ENCODE measurements at regions not wholly inside any gene's neighbourhood (a gene's known extent, or its start where the extent isn't known, plus 50 kb on each side); places are given as distances from the start of the nearest gene placed in this dataset.

GRCh38 chr18:39806525-39806924 is 2148.5 kb upstream of the PIK3C3 start:
- Histone ChIP-seq H3K36me3 (ENCODE audit: control insufficient read depth, insufficient read depth, low read length) (no peaks in the 10 kb centered on the region), H3K27me3 (ENCODE audit: control insufficient read depth, insufficient read depth, low read length) (no peaks in the 10 kb centered on the region), H3K4me1 (ENCODE audit: control insufficient read depth, insufficient read depth, low read length) (no peaks in the 10 kb centered on the region), H3K27ac (ENCODE audit: low read length) (no peak overlapping the region), H3K9me3 (ENCODE audit: control insufficient read depth, insufficient read depth, low read length) (no peaks in the 10 kb centered on the region), H3K4me3 (ENCODE audit: low read length) (no peak overlapping the region)
- no peak for DNase-seq (ENCODE audit: low read depth, low spot score)
- no CpG with 5 or more reads among the region's 3 CpGs for WGBS (ENCODE audit: insufficient coverage, insufficient read length)

GRCh38 chr18:39805218-39805617 is 2149.8 kb upstream of the PIK3C3 start:
- Histone ChIP-seq H3K36me3 (ENCODE audit: control insufficient read depth, insufficient read depth, low read length) (no peaks in the 10 kb centered on the region), H3K27me3 (ENCODE audit: control insufficient read depth, insufficient read depth, low read length) (no peaks in the 10 kb centered on the region), H3K27ac (ENCODE audit: low read length) (no peak overlapping the region), H3K4me3 (ENCODE audit: low read length) (no peak overlapping the region), H3K4me1 (ENCODE audit: control insufficient read depth, insufficient read depth, low read length) (no peaks in the 10 kb centered on the region), H3K9me3 (ENCODE audit: control insufficient read depth, insufficient read depth, low read length) (no peaks in the 10 kb centered on the region)
- WGBS (ENCODE audit: insufficient coverage, insufficient read length): no CpG with 5 or more reads among the region's 1 CpG
- DNase-seq (ENCODE audit: low read depth, low spot score): no peak

GRCh38 chr18:39802648-39803229 is 2152.3 kb upstream of the PIK3C3 start:
- H3K9me3 ChIP-seq (ENCODE audit: control insufficient read depth, insufficient read depth, low read length): no peaks in the 10 kb centered on the region
- no peak overlapping the region for H3K27ac ChIP-seq (ENCODE audit: low read length)
- H3K4me3 ChIP-seq (ENCODE audit: low read length): no peak overlapping the region
- no CpG with 5 or more reads among the region's 17 CpGs for WGBS (ENCODE audit: insufficient coverage, insufficient read length)
- H3K36me3 ChIP-seq (ENCODE audit: control insufficient read depth, insufficient read depth, low read length): no peaks in the 10 kb centered on the region
- no peaks in the 10 kb centered on the region for H3K27me3 ChIP-seq (ENCODE audit: control insufficient read depth, insufficient read depth, low read length)
- no peaks in the 10 kb centered on the region for H3K4me1 ChIP-seq (ENCODE audit: control insufficient read depth, insufficient read depth, low read length)
- DNase-seq (ENCODE audit: low read depth, low spot score): no peak

- H3K36me3 ChIP-seq (ENCODE audit: control insufficient read depth, insufficient read depth, low read length): no peaks in the 10 kb centered on the region
- no CpG with 5 or more reads among the region's 9 CpGs for WGBS (ENCODE audit: insufficient coverage, insufficient read length)
- H3K27ac ChIP-seq (ENCODE audit: low read length): no peak overlapping the region
- H3K9me3 ChIP-seq (ENCODE audit: control insufficient read depth, insufficient read depth, low read length): no peaks in the 10 kb centered on the region
- DNase-seq (ENCODE audit: low read depth, low spot score): no peak
- H3K4me3 ChIP-seq (ENCODE audit: low read length): no peak overlapping the region
- no peaks in the 10 kb centered on the region for H3K27me3 ChIP-seq (ENCODE audit: control insufficient read depth, insufficient read depth, low read length)
- no peaks in the 10 kb centered on the region for H3K4me1 ChIP-seq (ENCODE audit: control insufficient read depth, insufficient read depth, low read length)
Observed at GRCh38 chr18:39801848-39802247, 2153.2 kb upstream of the PIK3C3 start.

- H3K4me1 ChIP-seq (ENCODE audit: control insufficient read depth, insufficient read depth, low read length): no peaks in the 10 kb centered on the region
- no peaks in the 10 kb centered on the region for H3K9me3 ChIP-seq (ENCODE audit: control insufficient read depth, insufficient read depth, low read length)
- no peak overlapping the region for H3K4me3 ChIP-seq (ENCODE audit: low read length)
- H3K36me3 ChIP-seq (ENCODE audit: control insufficient read depth, insufficient read depth, low read length): no peaks in the 10 kb centered on the region
- H3K27me3 ChIP-seq (ENCODE audit: control insufficient read depth, insufficient read depth, low read length): no peaks in the 10 kb centered on the region
- no peak overlapping the region for H3K27ac ChIP-seq (ENCODE audit: low read length)
- no CpG with 5 or more reads among the region's 15 CpGs for WGBS (ENCODE audit: insufficient coverage, insufficient read length)
- no peak for DNase-seq (ENCODE audit: low read depth, low spot score)
Observed at GRCh38 chr18:39801010-39801409, 2154.0 kb upstream of the PIK3C3 start.

- H3K4me1 ChIP-seq (ENCODE audit: control insufficient read depth, insufficient read depth, low read length): no peaks in the 10 kb centered on the region
- WGBS (ENCODE audit: insufficient coverage, insufficient read length): no CpG with 5 or more reads among the region's 9 CpGs
Observed at GRCh38 chr18:39799006-39799405, 2156.0 kb upstream of the PIK3C3 start.

GRCh38 chr18:39796393-39796792 is 2158.6 kb upstream of the PIK3C3 start:
- Histone ChIP-seq H3K4me1 (ENCODE audit: control insufficient read depth, insufficient read depth, low read length) (no peaks in the 10 kb centered on the region), H3K36me3 (ENCODE audit: control insufficient read depth, insufficient read depth, low read length) (no peaks in the 10 kb centered on the region), H3K27ac (ENCODE audit: low read length) (no peak overlapping the region), H3K9me3 (ENCODE audit: control insufficient read depth, insufficient read depth, low read length) (no peaks in the 10 kb centered on the region), H3K4me3 (ENCODE audit: low read length) (no peak overlapping the region), H3K27me3 (ENCODE audit: control insufficient read depth, insufficient read depth, low read length) (no peaks in the 10 kb centered on the region)
- WGBS (ENCODE audit: insufficient coverage, insufficient read length): no CpG with 5 or more reads among the region's 3 CpGs
- no peak for DNase-seq (ENCODE audit: low read depth, low spot score)

More at GRCh38 chr18:39799006-39799405, 2156.0 kb upstream of the PIK3C3 start:
- Histone ChIP-seq H3K27me3 (ENCODE audit: control insufficient read depth, insufficient read depth, low read length) (no peaks in the 10 kb centered on the region), H3K4me3 (ENCODE audit: low read length) (no peak overlapping the region), H3K27ac (ENCODE audit: low read length) (no peak overlapping the region), H3K9me3 (ENCODE audit: control insufficient read depth, insufficient read depth, low read length) (no peaks in the 10 kb centered on the region), H3K36me3 (ENCODE audit: control insufficient read depth, insufficient read depth, low read length) (no peaks in the 10 kb centered on the region)
- DNase-seq (ENCODE audit: low read depth, low spot score): no peak

- Histone ChIP-seq H3K4me1 (ENCODE audit: control insufficient read depth, insufficient read depth, low read length) (no peaks in the 10 kb centered on the region), H3K9me3 (ENCODE audit: control insufficient read depth, insufficient read depth, low read length) (no peaks in the 10 kb centered on the region), H3K4me3 (ENCODE audit: low read length) (no peak overlapping the region), H3K27ac (ENCODE audit: low read length) (no peak overlapping the region), H3K36me3 (ENCODE audit: control insufficient read depth, insufficient read depth, low read length) (no peaks in the 10 kb centered on the region), H3K27me3 (ENCODE audit: control insufficient read depth, insufficient read depth, low read length) (no peaks in the 10 kb centered on the region)
- peak; percentile 7 for DNase-seq (ENCODE audit: low read depth, low spot score)
- WGBS (ENCODE audit: insufficient coverage, insufficient read length): no CpG with 5 or more reads among the region's 1 CpG
Observed at GRCh38 chr18:39795350-39795749, 2159.7 kb upstream of the PIK3C3 start.

- WGBS (ENCODE audit: insufficient coverage, insufficient read length): no CpG with 5 or more reads among the region's 5 CpGs
Observed at GRCh38 chr18:39793609-39794008, 2161.4 kb upstream of the PIK3C3 start.

GRCh38 chr18:39788383-39788782 is 2166.7 kb upstream of the PIK3C3 start:
- no CpG with 5 or more reads among the region's 1 CpG for WGBS (ENCODE audit: insufficient coverage, insufficient read length)
- Histone ChIP-seq H3K4me3 (ENCODE audit: low read length) (no peak overlapping the region), H3K36me3 (ENCODE audit: control insufficient read depth, insufficient read depth, low read length) (no peaks in the 10 kb centered on the region), H3K27ac (ENCODE audit: low read length) (no peak overlapping the region), H3K9me3 (ENCODE audit: control insufficient read depth, insufficient read depth, low read length) (no peaks in the 10 kb centered on the region), H3K4me1 (ENCODE audit: control insufficient read depth, insufficient read depth, low read length) (no peaks in the 10 kb centered on the region), H3K27me3 (ENCODE audit: control insufficient read depth, insufficient read depth, low read length) (no peaks in the 10 kb centered on the region)
- DNase-seq (ENCODE audit: low read depth, low spot score): no peak

More at GRCh38 chr18:39793609-39794008, 2161.4 kb upstream of the PIK3C3 start:
- no peak for DNase-seq (ENCODE audit: low read depth, low spot score)
- H3K36me3 ChIP-seq (ENCODE audit: control insufficient read depth, insufficient read depth, low read length): no peaks in the 10 kb centered on the region
- H3K4me1 ChIP-seq (ENCODE audit: control insufficient read depth, insufficient read depth, low read length): no peaks in the 10 kb centered on the region
- no peaks in the 10 kb centered on the region for H3K27me3 ChIP-seq (ENCODE audit: control insufficient read depth, insufficient read depth, low read length)
- H3K9me3 ChIP-seq (ENCODE audit: control insufficient read depth, insufficient read depth, low read length): no peaks in the 10 kb centered on the region
- H3K4me3 ChIP-seq (ENCODE audit: low read length): no peak overlapping the region
- H3K27ac ChIP-seq (ENCODE audit: low read length): no peak overlapping the region

- Histone ChIP-seq H3K27me3 (ENCODE audit: control insufficient read depth, insufficient read depth, low read length) (no peaks in the 10 kb centered on the region), H3K9me3 (ENCODE audit: control insufficient read depth, insufficient read depth, low read length) (no peaks in the 10 kb centered on the region), H3K27ac (ENCODE audit: low read length) (no peak overlapping the region), H3K36me3 (ENCODE audit: control insufficient read depth, insufficient read depth, low read length) (no peaks in the 10 kb centered on the region), H3K4me3 (ENCODE audit: low read length) (no peak overlapping the region), H3K4me1 (ENCODE audit: control insufficient read depth, insufficient read depth, low read length) (no peaks in the 10 kb centered on the region)
- no peak for DNase-seq (ENCODE audit: low read depth, low spot score)
Observed at GRCh38 chr18:39786477-39786876, 2168.6 kb upstream of the PIK3C3 start.
